MCF 10A (cell line): ENCODE measurements at regions not wholly inside any gene's neighbourhood (a gene's known extent, or its start where the extent isn't known, plus 50 kb on each side); places are given as distances from the start of the nearest gene placed in this dataset.

ENCODE experiments used
- BruUV-seq: library from RNA; stranded (reverse); fragments of 400-500 nt; replicated peaks from 2 replicates; lab custom pipeline; 2021; lab: Mats Ljungman, UMichigan
- CTCF ChIA-PET: fragments of 300-600 bp; sonication (Branson Sonifier 250); formaldehyde crosslinking; extraction: SDS; loops from one replicate; lab custom pipeline; 2021; ENCODE audit warnings: antibody characterized with exemption, inconsistent platforms; lab: Yijun Ruan, JAX
- POLR2A ChIA-PET: fragments of 300-600, 350-650 bp; sonication (Branson Sonifier 250); formaldehyde crosslinking; extraction: SDS; loops from one replicate; lab custom pipeline; 2020; ENCODE audit warnings: antibody characterized with exemption, inconsistent platforms; lab: Yijun Ruan, JAX
- DNase-seq: peaks from one replicate; pipeline ENCODE4 v3.0.0-alpha.2; 2018; ENCODE audit not compliant: unreplicated experiment
- H3K27ac Mint-ChIP-seq: one replicate; pipeline ENCODE4 v1.8.0; 2022; ENCODE audit warnings: mild to moderate bottlenecking, low read depth, mixed read lengths; ENCODE audit not compliant: unreplicated experiment
- H3K27me3 Mint-ChIP-seq: one replicate; pipeline ENCODE4 v1.8.0; 2022; ENCODE audit warnings: mixed read lengths; ENCODE audit not compliant: insufficient read depth, unreplicated experiment
- H3K36me3 Mint-ChIP-seq: one replicate; pipeline ENCODE4 v1.8.0; 2022; ENCODE audit warnings: mild to moderate bottlenecking, moderate library complexity, mixed read lengths; ENCODE audit not compliant: insufficient read depth, unreplicated experiment
- H3K4me1 Mint-ChIP-seq: one replicate; pipeline ENCODE4 v1.8.0; 2022; ENCODE audit warnings: mixed read lengths; ENCODE audit not compliant: insufficient read depth, unreplicated experiment
- H3K4me3 Mint-ChIP-seq: one replicate; pipeline ENCODE4 v1.8.0; 2022; ENCODE audit warnings: mild to moderate bottlenecking, moderate library complexity, mixed read lengths; ENCODE audit not compliant: unreplicated experiment
- H3K9me3 Mint-ChIP-seq: one replicate; pipeline ENCODE4 v1.8.0; 2022; ENCODE audit warnings: mixed read lengths; ENCODE audit not compliant: unreplicated experiment
- intact Hi-C: fragments of 100-400 bp; cut with micrococcal nuclease; formaldehyde crosslinking; loops from 2 replicates; pipeline ENCODE4 v1.14.1; 2022
- TF ChIP-seq, protein P1 (sequence below): fragments of 200-600 bp; IDR thresholded peaks from one replicate; pipeline ENCODE4 v1.8.0; 2022; ENCODE audit warnings: antibody characterized with exemption, mild to moderate bottlenecking; ENCODE audit not compliant: unreplicated experiment

DNA sequence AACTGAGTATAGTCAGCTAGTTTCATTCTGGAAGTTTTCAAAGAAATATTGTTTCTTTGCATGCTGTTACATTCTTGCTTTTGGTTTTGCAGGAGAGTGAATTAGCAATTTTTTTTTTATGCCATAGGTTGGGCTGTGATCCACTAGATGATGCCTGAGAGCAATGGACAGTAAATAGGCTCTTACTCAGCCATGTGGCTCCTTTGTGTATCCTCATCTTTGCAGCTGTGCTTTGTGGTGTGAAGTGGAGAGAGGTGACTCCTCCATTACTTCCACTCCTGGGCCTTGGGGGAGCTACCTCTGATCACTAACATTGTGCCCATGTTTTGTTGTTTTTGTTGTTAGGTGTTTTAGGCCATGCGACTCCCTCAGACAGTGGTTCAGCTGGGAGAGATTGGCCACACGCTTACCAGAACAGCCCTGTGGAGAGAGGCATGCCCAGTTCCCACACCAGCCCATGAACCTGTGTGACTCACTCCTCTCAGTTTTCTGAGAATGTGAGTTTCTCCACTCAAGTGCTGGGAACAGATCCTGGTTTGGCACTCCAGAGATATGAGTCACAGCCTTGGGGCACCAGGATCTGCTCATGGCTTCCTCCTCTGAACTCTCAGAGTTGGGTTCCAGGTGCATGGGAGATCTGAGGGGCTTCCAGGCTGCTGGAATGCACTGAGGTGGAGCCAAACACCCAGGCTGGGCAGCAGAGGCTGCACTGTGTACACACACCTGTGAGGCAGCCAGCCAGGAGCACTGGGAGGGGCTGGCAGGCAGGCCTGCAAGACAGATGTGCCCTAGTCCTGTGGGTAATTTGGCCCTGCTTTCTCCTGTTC lies 785.3 kb downstream of the ROBO2 start:
- Mint-ChIP-seq H3K27me3 (no peaks in the 10 kb centered on the region), H3K27ac (peak overlapping the region; percentile 84), H3K4me3 (peak overlapping the region; percentile 12), H3K4me1 (peaks cover 23% of the 10 kb centered on the region), H3K36me3 (no peaks in the 10 kb centered on the region), H3K9me3 (no peaks in the 10 kb centered on the region)
- TF ChIP-seq, protein P1, sequence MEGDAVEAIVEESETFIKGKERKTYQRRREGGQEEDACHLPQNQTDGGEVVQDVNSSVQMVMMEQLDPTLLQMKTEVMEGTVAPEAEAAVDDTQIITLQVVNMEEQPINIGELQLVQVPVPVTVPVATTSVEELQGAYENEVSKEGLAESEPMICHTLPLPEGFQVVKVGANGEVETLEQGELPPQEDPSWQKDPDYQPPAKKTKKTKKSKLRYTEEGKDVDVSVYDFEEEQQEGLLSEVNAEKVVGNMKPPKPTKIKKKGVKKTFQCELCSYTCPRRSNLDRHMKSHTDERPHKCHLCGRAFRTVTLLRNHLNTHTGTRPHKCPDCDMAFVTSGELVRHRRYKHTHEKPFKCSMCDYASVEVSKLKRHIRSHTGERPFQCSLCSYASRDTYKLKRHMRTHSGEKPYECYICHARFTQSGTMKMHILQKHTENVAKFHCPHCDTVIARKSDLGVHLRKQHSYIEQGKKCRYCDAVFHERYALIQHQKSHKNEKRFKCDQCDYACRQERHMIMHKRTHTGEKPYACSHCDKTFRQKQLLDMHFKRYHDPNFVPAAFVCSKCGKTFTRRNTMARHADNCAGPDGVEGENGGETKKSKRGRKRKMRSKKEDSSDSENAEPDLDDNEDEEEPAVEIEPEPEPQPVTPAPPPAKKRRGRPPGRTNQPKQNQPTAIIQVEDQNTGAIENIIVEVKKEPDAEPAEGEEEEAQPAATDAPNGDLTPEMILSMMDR = no peak
- peak; percentile 100 for DNase-seq
- POLR2A ChIA-PET = interaction anchor here (0.6 to 1.5 kb wide), 9 partner anchors 9 to 820 kb away, joined by 3 to 4 read pairs (median 3); no protein-coding TSS in a partner anchor
- no TSS peak for BruUV-seq
- intact Hi-C loops = no loop called here
- CTCF ChIA-PET = interaction anchor here (0.6 to 2.4 kb wide), 16 partner anchors 10 to 994 kb away, joined by 3 to 9 read pairs (median 3); no protein-coding TSS in a partner anchor

DNA sequence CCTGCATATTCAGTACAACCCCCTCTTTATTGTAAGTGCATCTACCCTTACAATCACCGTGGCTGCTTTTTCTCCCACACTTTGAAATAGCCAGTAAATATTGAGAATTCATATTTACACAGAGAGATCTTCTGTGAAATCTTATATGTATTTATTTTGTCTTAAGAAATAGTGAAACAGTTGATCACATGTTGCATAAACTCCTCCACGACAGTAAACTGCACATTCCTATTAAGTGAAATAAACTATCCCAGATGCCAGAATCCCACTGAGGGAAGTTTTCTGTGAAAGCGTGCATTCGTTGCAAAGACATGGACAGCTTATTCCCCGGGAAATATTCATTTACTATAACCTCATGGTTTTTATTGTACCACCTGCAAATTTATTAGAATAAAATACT lies 796.0 kb downstream of the ROBO2 start:
- TF ChIP-seq, protein P1 = no peak
- intact Hi-C loops = no loop called here
- H3K27ac Mint-ChIP-seq = no peak overlapping the region
- no peaks in the 10 kb centered on the region for H3K36me3 Mint-ChIP-seq
- H3K9me3 Mint-ChIP-seq = no peaks in the 10 kb centered on the region
- DNase-seq = no peak
- POLR2A ChIA-PET = no interaction called here
- CTCF ChIA-PET = interaction anchor here (1.0 to 1.2 kb wide), 3 partner anchors 8 to 18 kb away, joined by 3 to 4 read pairs (median 3); no protein-coding TSS in a partner anchor
- H3K4me3 Mint-ChIP-seq = no peak overlapping the region
- BruUV-seq = no TSS peak
- no peaks in the 10 kb centered on the region for H3K27me3 Mint-ChIP-seq
- H3K4me1 Mint-ChIP-seq = no peaks in the 10 kb centered on the region

DNA sequence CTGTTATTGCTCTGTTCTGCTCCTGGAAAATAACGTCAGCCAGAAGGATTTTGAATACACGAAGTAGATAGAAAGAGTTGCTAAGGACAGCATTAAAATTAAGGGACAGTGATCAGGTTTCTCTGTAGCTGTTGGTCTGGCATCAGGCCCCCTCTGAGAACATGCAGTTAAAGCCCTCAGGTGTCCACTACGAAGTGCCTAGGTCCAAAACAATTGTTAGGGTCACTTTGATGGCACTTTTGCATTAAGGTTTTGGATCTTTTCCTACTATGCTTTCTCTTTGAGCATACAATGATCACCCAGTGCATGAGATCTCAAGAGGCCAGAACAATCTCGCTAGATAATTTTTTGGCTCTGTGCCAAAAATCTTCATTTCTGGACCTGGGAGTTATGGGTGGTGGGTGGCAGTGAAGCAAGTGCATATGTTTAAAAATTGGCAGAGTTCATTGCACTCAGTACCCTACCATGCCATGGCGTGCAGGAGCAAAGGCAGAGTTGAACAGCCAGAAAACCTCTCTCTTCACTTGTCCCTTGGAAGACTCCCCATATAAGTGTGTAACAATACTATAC lies 797.6 kb downstream of the ROBO2 start:
- Mint-ChIP-seq H3K36me3 (no peaks in the 10 kb centered on the region), H3K4me1 (no peaks in the 10 kb centered on the region), H3K27me3 (no peaks in the 10 kb centered on the region), H3K4me3 (no peak overlapping the region), H3K27ac (no peak overlapping the region), H3K9me3 (peaks cover 6% of the 10 kb centered on the region)
- ChIA-PET POLR2A (no interaction called here), CTCF (no interaction called here)
- intact Hi-C loops = no loop called here
- no peak for DNase-seq
- TF ChIP-seq, protein P1 = no peak
- BruUV-seq = no TSS peak

GRCh38 chr3:77859156-77859555 lies 819.3 kb downstream of the ROBO2 start:
- Mint-ChIP-seq H3K9me3 (peaks cover 5% of the 10 kb centered on the region), H3K27ac (no peak overlapping the region), H3K4me1 (no peaks in the 10 kb centered on the region), H3K4me3 (no peak overlapping the region), H3K36me3 (no peaks in the 10 kb centered on the region), H3K27me3 (no peaks in the 10 kb centered on the region)
- ChIA-PET CTCF (no interaction called here), POLR2A (interaction anchor here (0.8 kb wide), 1 partner anchor 28 kb away, joined by 3 read pairs; no protein-coding TSS in a partner anchor)
- DNase-seq = no peak
- TF ChIP-seq, protein P1 = no peak
- BruUV-seq = no TSS peak
- intact Hi-C loops = no loop called here
